ENCODE measurements at regions not wholly inside any gene's neighbourhood (a gene's known extent, or its start where the extent isn't known, plus 50 kb on each side); places are given as distances from the start of the nearest gene placed in this dataset.

GRCh38 chr4:130760246-130760645 lies 1664.3 kb downstream of the C4orf33 start:
- no peak for TF ChIP-seq CTCF (IDR thresholded peaks at IDR 0.05)
- no peak for TF ChIP-seq POLR2A (IDR thresholded peaks at IDR 0.05; ENCODE audit: low read length)
- no peak for TF ChIP-seq HOXA7 (CRISPR knock-in tag; IDR thresholded peaks at IDR 0.05)
- TF ChIP-seq USF2 (IDR thresholded peaks at IDR 0.05): no peak
- TF ChIP-seq BHLHE40 (IDR thresholded peaks at IDR 0.05; ENCODE audit: low read depth, low read length): no peak
- no peak for TF ChIP-seq EP300 (IDR thresholded peaks at IDR 0.05)
- no peak for TF ChIP-seq RARB (CRISPR knock-in tag; IDR thresholded peaks at IDR 0.05)
- TF ChIP-seq KDM5A (IDR thresholded peaks at IDR 0.05): no peak
- no peak for TF ChIP-seq TFCP2L1 (CRISPR knock-in tag; IDR thresholded peaks at IDR 0.05)
- TF ChIP-seq MAX (IDR thresholded peaks at IDR 0.05): no peak
- no peak for TF ChIP-seq JUN (IDR thresholded peaks at IDR 0.05)
- TF ChIP-seq PHF8 (IDR thresholded peaks at IDR 0.05; ENCODE audit: borderline replicate concordance, low read depth): no peak
- TF ChIP-seq REST (IDR thresholded peaks at IDR 0.05): no peak
- no peak for TF ChIP-seq POLR2AphosphoS2 (conservative IDR thresholded peaks at IDR 0.05; ENCODE audit: low read length)

Measured in A549 (cell line).